WERI-Rb-1 (cell line): ENCODE measurements at regions not wholly inside any gene's neighbourhood (a gene's known extent, or its start where the extent isn't known, plus 50 kb on each side); places are given as distances from the start of the nearest gene placed in this dataset.

Experiments
- DNase-seq: peaks from one replicate; pipeline ENCODE4 v3.0.0-alpha.2; 2020
- H3K27ac ChIP-seq: fragments of 250-450 bp; sonication (Bioruptor Pico); 2 replicates; pipeline ENCODE4 v1.5.1; 2020; ENCODE audit warnings: mild to moderate bottlenecking, moderate library complexity
- H3K27me3 ChIP-seq: fragments of 250-450 bp; sonication (Bioruptor Pico); 2 replicates; pipeline ENCODE4 v1.5.1; 2021; ENCODE audit warnings: mild to moderate bottlenecking, low read depth, moderate library complexity; ENCODE audit not compliant: insufficient read depth, severe bottlenecking
- H3K36me3 ChIP-seq: fragments of 250-450 bp; sonication (Bioruptor Pico); 2 replicates; pipeline ENCODE4 v1.5.1; 2020; ENCODE audit warnings: mild to moderate bottlenecking, moderate library complexity
- H3K4me3 ChIP-seq: 2 replicates; pipeline ENCODE4 v1.5.1; 2011; ENCODE audit warnings: low read depth, mild to moderate bottlenecking, control low read depth, low read length
- H3K9me3 ChIP-seq: fragments of 250-450 bp; sonication (Bioruptor Pico); 2 replicates; pipeline ENCODE4 v1.5.1; 2021; ENCODE audit warnings: mild to moderate bottlenecking, moderate library complexity; ENCODE audit not compliant: severe bottlenecking
- TF ChIP-seq, protein P1 (sequence below): IDR thresholded peaks from 2 replicates; pipeline ENCODE4 v1.5.1; 2011; ENCODE audit warnings: low read depth, mild to moderate bottlenecking, control low read depth, inconsistent platforms, low read length

DNA sequence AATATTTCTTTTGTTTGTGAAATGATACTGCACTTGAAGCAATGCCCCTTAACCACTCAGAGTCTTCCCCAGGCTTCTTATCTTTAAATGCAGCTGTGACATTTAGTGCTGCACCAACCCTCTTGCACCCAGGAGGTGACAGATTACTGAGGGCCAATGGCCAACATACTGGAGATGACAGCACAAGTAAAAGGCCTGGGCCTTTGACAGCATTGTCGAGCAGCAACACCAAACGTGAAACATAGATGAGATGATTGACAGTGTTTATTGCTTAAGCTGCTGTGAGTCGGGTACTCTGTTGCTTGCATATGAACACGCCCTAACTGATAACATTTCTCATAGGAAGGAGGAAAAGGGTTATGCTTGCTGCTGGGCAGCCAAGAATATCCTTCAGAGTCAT, 80.3 kb downstream of the THNSL2 start:
- no peak overlapping the region for H3K4me3 ChIP-seq
- DNase-seq = no peak

DNA sequence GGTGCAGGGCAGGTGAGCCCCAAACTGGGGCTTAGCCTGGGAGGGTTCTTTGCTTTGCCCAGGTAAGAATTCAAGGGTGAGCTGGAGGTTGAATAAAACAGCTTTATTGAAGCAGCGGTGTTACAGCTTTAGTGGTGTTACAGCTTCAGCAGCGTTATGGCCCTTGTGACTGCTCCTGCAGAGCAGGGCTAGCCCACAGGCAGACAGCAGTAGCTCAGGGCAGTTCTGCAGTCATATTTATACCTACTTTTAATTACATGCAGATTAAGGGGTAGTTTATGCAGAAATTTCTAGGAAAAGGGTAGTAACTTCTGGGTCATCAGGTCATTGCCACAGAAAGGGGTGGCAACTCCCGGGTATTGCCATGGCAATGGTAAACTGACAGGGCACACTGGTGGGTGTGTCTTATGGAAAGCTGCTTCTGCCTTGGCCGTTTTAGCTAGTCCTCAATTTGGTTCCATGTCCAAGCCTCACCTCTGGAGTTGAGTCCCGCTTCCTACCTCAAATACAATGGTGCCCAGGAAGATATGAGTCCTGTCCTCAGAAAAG, 78.2 kb downstream of the THNSL2 start:
- no peak overlapping the region for H3K4me3 ChIP-seq
- peaks cover 73% of the 10 kb centered on the region for H3K27me3 ChIP-seq
- H3K36me3 ChIP-seq = no peaks in the 10 kb centered on the region
- TF ChIP-seq, protein P1, sequence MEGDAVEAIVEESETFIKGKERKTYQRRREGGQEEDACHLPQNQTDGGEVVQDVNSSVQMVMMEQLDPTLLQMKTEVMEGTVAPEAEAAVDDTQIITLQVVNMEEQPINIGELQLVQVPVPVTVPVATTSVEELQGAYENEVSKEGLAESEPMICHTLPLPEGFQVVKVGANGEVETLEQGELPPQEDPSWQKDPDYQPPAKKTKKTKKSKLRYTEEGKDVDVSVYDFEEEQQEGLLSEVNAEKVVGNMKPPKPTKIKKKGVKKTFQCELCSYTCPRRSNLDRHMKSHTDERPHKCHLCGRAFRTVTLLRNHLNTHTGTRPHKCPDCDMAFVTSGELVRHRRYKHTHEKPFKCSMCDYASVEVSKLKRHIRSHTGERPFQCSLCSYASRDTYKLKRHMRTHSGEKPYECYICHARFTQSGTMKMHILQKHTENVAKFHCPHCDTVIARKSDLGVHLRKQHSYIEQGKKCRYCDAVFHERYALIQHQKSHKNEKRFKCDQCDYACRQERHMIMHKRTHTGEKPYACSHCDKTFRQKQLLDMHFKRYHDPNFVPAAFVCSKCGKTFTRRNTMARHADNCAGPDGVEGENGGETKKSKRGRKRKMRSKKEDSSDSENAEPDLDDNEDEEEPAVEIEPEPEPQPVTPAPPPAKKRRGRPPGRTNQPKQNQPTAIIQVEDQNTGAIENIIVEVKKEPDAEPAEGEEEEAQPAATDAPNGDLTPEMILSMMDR = no peak
- no peak for DNase-seq
- no peaks in the 10 kb centered on the region for H3K9me3 ChIP-seq
- H3K27ac ChIP-seq = no peak overlapping the region

More for the DNA sequence above, 80.3 kb downstream of the THNSL2 start:
- no peaks in the 10 kb centered on the region for H3K9me3 ChIP-seq
- no peaks in the 10 kb centered on the region for H3K36me3 ChIP-seq
- no peak overlapping the region for H3K27ac ChIP-seq
- TF ChIP-seq, protein P1 = no peak
- H3K27me3 ChIP-seq = peaks cover 81% of the 10 kb centered on the region

DNA sequence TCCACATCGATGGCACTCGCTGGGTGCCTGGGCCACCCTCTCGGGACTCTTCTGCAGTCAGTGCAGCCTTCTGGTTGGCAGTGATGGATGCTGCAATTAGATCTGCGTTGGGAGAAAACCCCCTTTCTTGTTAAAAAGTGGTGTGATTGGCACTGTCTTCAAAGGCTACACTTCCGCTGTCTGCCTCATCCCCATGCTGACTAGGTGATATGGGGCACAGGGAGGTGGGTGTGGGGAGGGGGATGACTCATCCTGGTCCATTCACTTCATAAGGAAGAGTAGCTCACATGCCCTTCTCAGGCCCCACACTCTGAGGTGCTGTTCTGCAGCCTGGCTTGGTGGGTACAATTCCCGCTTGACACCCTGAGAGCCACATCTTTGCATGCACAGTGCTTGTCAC, 77.4 kb downstream of the THNSL2 start:
- H3K36me3 ChIP-seq = no peaks in the 10 kb centered on the region
- no peak overlapping the region for H3K4me3 ChIP-seq
- no peaks in the 10 kb centered on the region for H3K9me3 ChIP-seq
- peaks cover 77% of the 10 kb centered on the region for H3K27me3 ChIP-seq
- DNase-seq = no peak
- no peak overlapping the region for H3K27ac ChIP-seq
- TF ChIP-seq, protein P1 = no peak

DNA sequence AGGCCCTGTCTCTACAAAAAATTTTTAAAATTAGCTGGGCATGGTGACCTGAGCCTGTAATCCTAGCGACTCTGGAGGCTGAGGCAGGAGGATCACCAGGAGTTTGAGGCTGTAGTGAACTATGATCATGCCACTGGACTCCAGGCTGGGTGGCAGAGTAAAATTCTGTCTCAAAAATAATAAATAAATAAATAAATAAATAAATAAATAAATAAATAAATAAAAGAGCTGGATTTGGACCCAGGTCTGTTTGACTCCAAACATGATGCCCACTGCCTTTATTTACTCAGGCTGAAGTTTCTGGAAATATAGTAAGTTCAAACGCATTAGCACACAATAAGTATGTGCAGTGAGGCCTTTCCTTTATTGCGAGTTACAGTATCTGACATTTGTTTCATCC, 75.0 kb downstream of the THNSL2 start:
- DNase-seq = no peak
- no peaks in the 10 kb centered on the region for H3K9me3 ChIP-seq
- no peak overlapping the region for H3K27ac ChIP-seq
- no peaks in the 10 kb centered on the region for H3K36me3 ChIP-seq
- TF ChIP-seq, protein P1 = no peak
- H3K4me3 ChIP-seq = no peak overlapping the region
- H3K27me3 ChIP-seq = peaks cover 76% of the 10 kb centered on the region

DNA sequence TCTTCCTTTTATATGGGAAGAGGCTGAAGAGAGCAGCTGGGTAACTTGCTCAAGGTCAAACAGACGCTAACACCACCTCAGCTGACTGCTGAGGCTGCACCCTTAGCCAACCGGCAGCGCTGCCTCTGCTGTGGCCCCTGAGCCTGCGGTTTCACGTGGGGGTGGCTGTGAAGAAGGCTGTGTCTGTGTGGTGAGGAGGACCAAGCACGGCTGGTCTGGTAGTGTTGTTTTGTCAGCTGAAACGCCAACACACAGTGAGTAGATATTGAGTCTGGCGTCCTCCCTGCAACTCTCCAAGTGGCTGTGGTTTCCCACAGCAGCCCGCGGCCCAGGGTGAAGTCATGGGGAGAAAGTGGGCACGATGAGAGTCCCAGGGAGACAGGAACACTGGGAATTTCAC, 69.6 kb downstream of the THNSL2 start:
- H3K27me3 ChIP-seq = peaks cover 69% of the 10 kb centered on the region
- TF ChIP-seq, protein P1 = no peak
- DNase-seq = no peak
- H3K27ac ChIP-seq = no peak overlapping the region
- no peak overlapping the region for H3K4me3 ChIP-seq
- no peaks in the 10 kb centered on the region for H3K36me3 ChIP-seq
- H3K9me3 ChIP-seq = no peaks in the 10 kb centered on the region

DNA sequence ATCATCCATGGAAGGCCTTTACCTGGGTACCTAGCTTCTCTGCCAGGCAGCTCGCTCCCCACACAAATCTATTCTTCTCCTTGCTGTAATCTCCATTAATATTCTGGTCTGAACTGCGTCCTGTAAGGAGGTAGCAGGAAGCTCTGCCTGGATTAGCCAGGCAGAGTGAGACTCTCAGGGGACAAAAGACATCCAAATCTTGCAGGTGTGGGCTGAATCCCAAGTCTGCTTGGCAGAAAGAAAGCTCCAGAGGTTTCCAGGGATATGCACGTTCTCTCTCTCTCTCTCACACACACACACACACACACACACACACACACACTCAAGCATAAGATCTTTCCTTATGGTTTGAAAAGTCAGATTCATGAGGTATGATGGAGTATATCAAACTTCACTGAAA, 66.5 kb downstream of the THNSL2 start:
- no peaks in the 10 kb centered on the region for H3K36me3 ChIP-seq
- H3K27ac ChIP-seq = no peak overlapping the region
- no peak for DNase-seq
- H3K4me3 ChIP-seq = no peak overlapping the region
- H3K9me3 ChIP-seq = peaks cover 2% of the 10 kb centered on the region
- peaks cover 70% of the 10 kb centered on the region for H3K27me3 ChIP-seq
- TF ChIP-seq, protein P1 = no peak
